ENCODE measurements at regions not wholly inside any gene's neighbourhood (a gene's known extent, or its start where the extent isn't known, plus 50 kb on each side); places are given as distances from the start of the nearest gene placed in this dataset.

- TF ChIP-seq, protein P1, sequence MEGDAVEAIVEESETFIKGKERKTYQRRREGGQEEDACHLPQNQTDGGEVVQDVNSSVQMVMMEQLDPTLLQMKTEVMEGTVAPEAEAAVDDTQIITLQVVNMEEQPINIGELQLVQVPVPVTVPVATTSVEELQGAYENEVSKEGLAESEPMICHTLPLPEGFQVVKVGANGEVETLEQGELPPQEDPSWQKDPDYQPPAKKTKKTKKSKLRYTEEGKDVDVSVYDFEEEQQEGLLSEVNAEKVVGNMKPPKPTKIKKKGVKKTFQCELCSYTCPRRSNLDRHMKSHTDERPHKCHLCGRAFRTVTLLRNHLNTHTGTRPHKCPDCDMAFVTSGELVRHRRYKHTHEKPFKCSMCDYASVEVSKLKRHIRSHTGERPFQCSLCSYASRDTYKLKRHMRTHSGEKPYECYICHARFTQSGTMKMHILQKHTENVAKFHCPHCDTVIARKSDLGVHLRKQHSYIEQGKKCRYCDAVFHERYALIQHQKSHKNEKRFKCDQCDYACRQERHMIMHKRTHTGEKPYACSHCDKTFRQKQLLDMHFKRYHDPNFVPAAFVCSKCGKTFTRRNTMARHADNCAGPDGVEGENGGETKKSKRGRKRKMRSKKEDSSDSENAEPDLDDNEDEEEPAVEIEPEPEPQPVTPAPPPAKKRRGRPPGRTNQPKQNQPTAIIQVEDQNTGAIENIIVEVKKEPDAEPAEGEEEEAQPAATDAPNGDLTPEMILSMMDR (conservative IDR thresholded peaks at IDR 0.05; ENCODE audit: low read length) = peak; percentile 78
- TF ChIP-seq EZH2phosphoT487 (IDR thresholded peaks at IDR 0.05; ENCODE audit: borderline replicate concordance) = no peak
- Histone ChIP-seq H2AFZ (ENCODE audit: low read length) (no peak overlapping the region), H3K9ac (ENCODE audit: low read depth, low read length, poor library complexity, severe bottlenecking) (no peak overlapping the region), H3K4me1 (ENCODE audit: insufficient read depth, low read length, poor library complexity, severe bottlenecking) (no peaks in the 10 kb centered on the region), H4K20me1 (ENCODE audit: insufficient read depth, low read length, poor library complexity, severe bottlenecking) (no peaks in the 10 kb centered on the region), H3K9me3 (ENCODE audit: insufficient read depth, low read depth, low read length) (no peaks in the 10 kb centered on the region), H3F3A (ENCODE audit: low read depth) (no peaks in the 10 kb centered on the region), H3K79me2 (ENCODE audit: insufficient read depth, low read length) (no peaks in the 10 kb centered on the region), H3K27me3 (ENCODE audit: insufficient read depth, low read length, poor library complexity, severe bottlenecking) (no peaks in the 10 kb centered on the region), H3K4me3 (ENCODE audit: low read length, poor library complexity, severe bottlenecking) (no peak overlapping the region), H3K4me2 (ENCODE audit: low read depth, low read length, poor library complexity, severe bottlenecking) (no peak overlapping the region), H3K36me3 (ENCODE audit: insufficient read depth, low read length) (no peaks in the 10 kb centered on the region), H3K9me2 (replicated peaks; ENCODE audit: low read depth, low read length) (no peaks in the 10 kb centered on the region)
Observed at GRCh38 chr1:105793536-105794146, 1262.8 kb upstream of the PRMT6 start.

GRCh38 chr1:105795741-105796140 is 1260.7 kb upstream of the PRMT6 start:
- no peak overlapping the region for H2AFZ ChIP-seq (ENCODE audit: low read length)

DNA sequence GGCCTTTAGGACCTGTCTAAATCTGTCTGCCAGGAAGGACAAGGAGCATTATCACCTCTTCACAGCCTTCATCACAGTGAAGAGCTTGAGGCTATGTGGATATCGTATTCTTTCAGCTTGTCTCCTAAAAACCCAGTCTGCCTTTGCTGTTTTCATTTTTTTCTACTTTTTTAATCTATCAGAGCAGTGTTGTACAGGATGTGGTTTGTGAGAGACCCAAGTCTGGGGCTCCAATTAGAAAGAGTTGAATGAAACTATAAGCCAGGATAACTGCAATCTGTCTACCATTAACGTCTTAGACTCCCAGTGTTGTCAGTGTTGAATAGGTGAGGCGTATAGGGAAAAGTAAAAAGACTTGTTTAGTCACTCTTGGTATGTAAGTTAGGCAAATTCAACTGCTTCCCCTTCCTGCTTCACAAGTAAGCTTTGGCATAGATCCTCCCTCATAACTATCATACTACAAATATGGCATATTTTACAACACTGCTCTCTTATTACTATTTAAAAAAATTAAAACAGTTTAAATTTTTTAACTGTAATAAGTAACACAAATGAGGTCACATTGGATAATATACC is 1225.8 kb upstream of the PRMT6 start:
- H3K4me1 ChIP-seq (ENCODE audit: insufficient read depth, low read length, poor library complexity, severe bottlenecking) = no peaks in the 10 kb centered on the region
- TF ChIP-seq EZH2phosphoT487 (IDR thresholded peaks at IDR 0.05; ENCODE audit: borderline replicate concordance) = no peak
- TF ChIP-seq, protein P1 (conservative IDR thresholded peaks at IDR 0.05; ENCODE audit: low read length) = no peak
- H3K9me3 ChIP-seq (ENCODE audit: insufficient read depth, low read depth, low read length) = no peaks in the 10 kb centered on the region
- no peak overlapping the region for H3K9ac ChIP-seq (ENCODE audit: low read depth, low read length, poor library complexity, severe bottlenecking)
- no peaks in the 10 kb centered on the region for H3K79me2 ChIP-seq (ENCODE audit: insufficient read depth, low read length)
- H3K4me2 ChIP-seq (ENCODE audit: low read depth, low read length, poor library complexity, severe bottlenecking) = no peak overlapping the region
- no peaks in the 10 kb centered on the region for H4K20me1 ChIP-seq (ENCODE audit: insufficient read depth, low read length, poor library complexity, severe bottlenecking)
- no peaks in the 10 kb centered on the region for H3K36me3 ChIP-seq (ENCODE audit: insufficient read depth, low read length)
- H3K9me2 ChIP-seq (replicated peaks; ENCODE audit: low read depth, low read length) = no peaks in the 10 kb centered on the region
- H3K27me3 ChIP-seq (ENCODE audit: insufficient read depth, low read length, poor library complexity, severe bottlenecking) = no peaks in the 10 kb centered on the region
- H3F3A ChIP-seq (ENCODE audit: low read depth) = no peaks in the 10 kb centered on the region
- no peak overlapping the region for H2AFZ ChIP-seq (ENCODE audit: low read length)
- H3K4me3 ChIP-seq (ENCODE audit: low read length, poor library complexity, severe bottlenecking) = no peak overlapping the region

More at GRCh38 chr1:105795741-105796140, 1260.7 kb upstream of the PRMT6 start:
- Histone ChIP-seq H3K36me3 (ENCODE audit: insufficient read depth, low read length) (no peaks in the 10 kb centered on the region), H3F3A (ENCODE audit: low read depth) (no peaks in the 10 kb centered on the region), H3K9ac (ENCODE audit: low read depth, low read length, poor library complexity, severe bottlenecking) (no peak overlapping the region), H3K9me3 (ENCODE audit: insufficient read depth, low read depth, low read length) (no peaks in the 10 kb centered on the region), H3K4me2 (ENCODE audit: low read depth, low read length, poor library complexity, severe bottlenecking) (no peak overlapping the region), H3K4me1 (ENCODE audit: insufficient read depth, low read length, poor library complexity, severe bottlenecking) (no peaks in the 10 kb centered on the region), H3K27me3 (ENCODE audit: insufficient read depth, low read length, poor library complexity, severe bottlenecking) (no peaks in the 10 kb centered on the region), H3K4me3 (ENCODE audit: low read length, poor library complexity, severe bottlenecking) (no peak overlapping the region), H4K20me1 (ENCODE audit: insufficient read depth, low read length, poor library complexity, severe bottlenecking) (no peaks in the 10 kb centered on the region), H3K79me2 (ENCODE audit: insufficient read depth, low read length) (no peaks in the 10 kb centered on the region), H3K9me2 (replicated peaks; ENCODE audit: low read depth, low read length) (no peaks in the 10 kb centered on the region)
- TF ChIP-seq, protein P1 (conservative IDR thresholded peaks at IDR 0.05; ENCODE audit: low read length) = no peak
- TF ChIP-seq EZH2phosphoT487 (IDR thresholded peaks at IDR 0.05; ENCODE audit: borderline replicate concordance) = no peak
